HAP-1 (cell line): ENCODE measurements at regions not wholly inside any gene's neighbourhood (a gene's known extent, or its start where the extent isn't known, plus 50 kb on each side); places are given as distances from the start of the nearest gene placed in this dataset.
"Not testable (repeated sequence)": the region's sequence is repeated elsewhere in the genome, so short reads cannot be mapped to it uniquely, and the experiment has no call there.

Experiments used
- DNase-seq, 2 experiments: peaks; one replicate each; pipeline ENCODE4 v3.0.0-alpha.2; 2016 to 2020; ENCODE audit warnings: low spot score in 2 of 2
- H3K27me3 ChIP-seq: fragments of 250-450 bp; sonication (Bioruptor Pico); 2 replicates; pipeline ENCODE4 v1.5.1; 2020; ENCODE audit warnings: low read depth, mild to moderate bottlenecking, moderate library complexity
- H3K36me3 ChIP-seq: fragments of 250-450 bp; sonication (Bioruptor Pico); replicated peaks from 2 replicates; pipeline ENCODE4 v1.5.1; 2020; ENCODE audit warnings: mild to moderate bottlenecking
- H3K4me1 ChIP-seq: fragments of 250-450 bp; sonication (Bioruptor Pico); 2 replicates; pipeline ENCODE4 v1.5.1; 2020; ENCODE audit warnings: mild to moderate bottlenecking
- H3K4me3 ChIP-seq: fragments of 250-450 bp; sonication (Bioruptor Pico); 2 replicates; pipeline ENCODE4 v1.5.1; 2020; ENCODE audit warnings: mild to moderate bottlenecking, moderate library complexity
- H3K9me3 ChIP-seq: fragments of 250-450 bp; sonication (Bioruptor Pico); 2 replicates; pipeline ENCODE4 v1.5.1; 2020; ENCODE audit warnings: mild to moderate bottlenecking, moderate library complexity
- in situ Hi-C: fragments of 300-500 bp; cut with MboI; formaldehyde crosslinking; loops from 3 replicates; pipeline ENCODE4 v1.14.3; 2020; ENCODE audit warnings: low sequenced_read_pairs, inconsistent platforms, mixed read lengths

DNA sequence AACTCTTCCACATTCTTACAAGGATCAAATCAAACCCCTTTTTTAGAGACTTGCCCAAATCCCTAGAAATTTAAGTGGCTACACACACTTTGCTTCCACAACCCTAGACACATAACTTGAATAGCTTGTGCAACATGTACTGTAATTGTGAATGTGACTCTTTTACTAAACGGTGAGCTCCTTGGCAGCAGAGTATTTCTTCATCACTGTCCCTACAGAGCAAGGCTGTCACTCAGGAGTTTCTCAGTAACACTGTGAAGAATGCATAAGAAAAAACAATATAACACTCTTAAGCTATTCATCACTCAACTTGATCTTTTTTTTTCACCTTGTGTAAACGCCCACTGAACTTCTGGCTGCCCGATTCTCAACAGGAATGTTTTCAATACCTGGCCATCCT is 53.8 kb upstream of the ADAMTS18 start:
- in situ Hi-C loops, result no loop called here
- H3K36me3 ChIP-seq, result no peaks in the 10 kb centered on the region
- no peaks in the 10 kb centered on the region for H3K27me3 ChIP-seq
- H3K4me1 ChIP-seq, result no peaks in the 10 kb centered on the region
- no peak for DNase-seq
- H3K9me3 ChIP-seq, result no peaks in the 10 kb centered on the region
- H3K4me3 ChIP-seq, result no peak overlapping the region

GRCh38 chr16:77491091-77491490 is 56.3 kb upstream of the ADAMTS18 start:
- H3K27me3 ChIP-seq, result no peaks in the 10 kb centered on the region
- in situ Hi-C loops, result no loop called here

DNA sequence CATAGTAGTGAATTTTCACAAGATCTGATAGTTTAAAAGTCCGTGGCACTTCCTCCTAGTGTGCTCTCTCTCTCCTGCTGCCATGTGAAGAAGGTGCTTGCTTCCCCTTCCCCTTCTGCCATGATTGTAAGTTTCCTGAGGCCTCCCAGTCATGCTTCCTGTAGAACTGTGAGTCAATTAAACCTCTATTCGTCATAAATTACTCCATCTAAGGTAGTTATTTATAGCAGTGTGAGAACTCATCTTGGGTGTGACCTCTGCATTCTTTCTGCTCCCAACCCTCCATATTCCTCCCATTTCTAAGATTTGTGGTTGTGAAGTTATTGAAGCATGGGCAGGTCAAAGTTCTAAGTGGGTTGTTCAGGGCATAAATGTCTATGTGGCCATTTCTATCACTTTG is 62.1 kb upstream of the ADAMTS18 start:
- Histone ChIP-seq H3K36me3 (no peaks in the 10 kb centered on the region), H3K4me1 (no peaks in the 10 kb centered on the region), H3K27me3 (no peaks in the 10 kb centered on the region), H3K9me3 (no peaks in the 10 kb centered on the region), H3K4me3 (no peak overlapping the region)
- no peak for DNase-seq
- in situ Hi-C loops, result no loop called here

More at GRCh38 chr16:77491091-77491490, 56.3 kb upstream of the ADAMTS18 start:
- DNase-seq, result no peak
- Histone ChIP-seq H3K36me3 (no peaks in the 10 kb centered on the region), H3K4me3 (no peak overlapping the region), H3K4me1 (no peaks in the 10 kb centered on the region), H3K9me3 (no peaks in the 10 kb centered on the region)

DNA sequence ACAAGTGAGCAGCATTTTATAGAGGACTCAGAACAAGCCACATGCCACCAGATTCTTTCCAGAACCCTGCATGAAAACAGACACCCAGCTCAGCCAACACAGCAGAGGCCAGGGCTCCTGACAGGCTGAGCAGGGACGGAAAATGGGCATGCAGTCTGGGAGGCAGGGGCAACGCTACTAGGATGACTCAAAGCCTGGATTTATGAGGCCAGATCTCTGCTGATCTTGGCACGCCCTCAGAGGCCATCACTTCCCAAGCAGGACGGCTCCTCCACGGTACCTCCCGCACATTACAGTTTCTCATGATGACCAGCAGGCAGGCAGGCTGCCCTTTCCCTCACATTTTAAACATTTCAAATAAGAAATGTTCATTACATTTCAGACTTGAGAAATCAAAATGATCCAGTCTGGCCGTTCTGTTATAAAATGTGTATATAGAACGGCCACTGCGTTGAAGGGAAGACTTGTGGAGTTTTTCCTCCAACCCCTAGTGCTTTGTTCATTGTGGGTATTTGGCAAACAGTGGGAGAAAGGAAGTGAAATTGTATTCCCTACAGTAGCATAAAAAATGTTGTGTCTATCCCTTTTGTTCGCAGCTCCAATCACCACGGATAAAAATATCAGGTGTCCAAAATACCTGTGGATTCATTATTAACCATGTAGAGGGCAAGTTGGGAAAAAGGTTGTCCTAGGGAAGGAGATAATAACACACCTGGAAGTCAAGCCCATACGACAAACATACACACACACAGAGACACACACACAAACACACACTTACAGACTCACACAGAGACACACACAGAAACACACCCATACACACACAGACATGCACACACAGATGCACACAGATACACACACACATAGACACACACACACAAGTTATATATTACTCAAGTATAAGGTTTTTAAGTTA is 64.8 kb upstream of the ADAMTS18 start:
- Histone ChIP-seq H3K9me3 (no peaks in the 10 kb centered on the region), H3K4me1 (no peaks in the 10 kb centered on the region), H3K4me3 (no peak overlapping the region), H3K36me3 (no peaks in the 10 kb centered on the region), H3K27me3 (no peaks in the 10 kb centered on the region)
- in situ Hi-C loops, result no loop called here
- no peak for DNase-seq

GRCh38 chr16:77500286-77500598 is 65.4 kb upstream of the ADAMTS18 start:
- Histone ChIP-seq H3K9me3 (no peaks in the 10 kb centered on the region), H3K36me3 (no peaks in the 10 kb centered on the region), H3K4me1 (no peaks in the 10 kb centered on the region), H3K4me3 (no peak overlapping the region), H3K27me3 (no peaks in the 10 kb centered on the region)
- DNase-seq, result no peak
- in situ Hi-C loops, result no loop called here

GRCh38 chr16:77500934-77501664 is 66.3 kb upstream of the ADAMTS18 start:
- in situ Hi-C loops, result no loop called here
- H3K36me3 ChIP-seq, result no peaks in the 10 kb centered on the region
- H3K4me3 ChIP-seq, result no peak overlapping the region
- no peaks in the 10 kb centered on the region for H3K9me3 ChIP-seq
- no peaks in the 10 kb centered on the region for H3K27me3 ChIP-seq
- DNase-seq, result no peak
- no peaks in the 10 kb centered on the region for H3K4me1 ChIP-seq

- in situ Hi-C loops, result no loop called here
- Histone ChIP-seq H3K36me3 (no peaks in the 10 kb centered on the region), H3K4me3 (no peak overlapping the region), H3K9me3 (no peaks in the 10 kb centered on the region), H3K4me1 (no peaks in the 10 kb centered on the region), H3K27me3 (no peaks in the 10 kb centered on the region)
- no peak for DNase-seq
These were observed 67.6 kb upstream of the ADAMTS18 start for GRCh38 chr16:77502448-77502847.

DNA sequence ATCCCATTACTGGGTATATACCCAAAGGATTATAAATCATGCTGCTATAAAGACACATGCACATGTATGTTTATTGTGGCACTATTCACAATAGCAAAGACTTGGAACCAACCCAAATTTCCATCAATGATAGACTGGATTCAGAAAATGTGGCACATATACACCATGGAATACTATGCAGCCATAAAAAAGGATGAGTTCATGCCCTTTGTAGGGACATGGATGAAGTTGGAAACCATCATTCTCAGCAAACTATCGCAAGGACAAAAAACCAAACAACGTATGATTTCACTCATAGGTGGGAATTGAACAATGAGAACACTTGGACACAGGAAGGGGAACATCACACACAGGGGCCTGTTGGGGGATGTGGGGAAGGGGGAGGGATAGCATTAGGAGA is 71.7 kb upstream of the ADAMTS18 start:
- DNase-seq, H3K27me3 ChIP-seq, H3K9me3 ChIP-seq, H3K4me1 ChIP-seq, H3K4me3 ChIP-seq, H3K36me3 ChIP-seq, in situ Hi-C loops: not testable (repeated sequence)

- Histone ChIP-seq H3K9me3 (no peaks in the 10 kb centered on the region), H3K4me3 (no peak overlapping the region), H3K27me3 (no peaks in the 10 kb centered on the region), H3K36me3 (no peaks in the 10 kb centered on the region), H3K4me1 (no peaks in the 10 kb centered on the region)
- no peak for DNase-seq
- in situ Hi-C loops, result no loop called here
These were observed 74.2 kb upstream of the ADAMTS18 start for GRCh38 chr16:77509051-77509450.

DNA sequence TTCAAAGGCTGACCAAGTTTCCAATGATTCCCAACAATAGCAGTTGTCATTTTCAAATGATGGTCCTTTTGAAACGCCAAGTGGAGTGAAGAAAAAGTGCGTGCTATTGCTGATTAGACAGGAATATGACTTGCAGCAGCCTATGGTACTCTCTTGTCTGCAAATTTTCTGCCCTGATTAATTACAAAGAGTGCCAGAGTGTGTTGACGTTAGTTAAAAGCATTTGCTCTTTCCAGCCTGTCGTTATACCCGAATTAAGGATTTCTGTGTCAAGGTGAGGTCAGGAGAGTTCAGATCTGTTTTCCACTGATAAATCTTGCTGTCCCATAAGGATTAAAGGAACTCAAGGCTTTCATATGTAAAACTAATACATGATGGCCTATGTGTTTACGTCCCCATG is 75.0 kb upstream of the ADAMTS18 start:
- DNase-seq, result no peak
- no peaks in the 10 kb centered on the region for H3K27me3 ChIP-seq
- no peaks in the 10 kb centered on the region for H3K36me3 ChIP-seq
- no peak overlapping the region for H3K4me3 ChIP-seq
- in situ Hi-C loops, result no loop called here
- H3K4me1 ChIP-seq, result no peaks in the 10 kb centered on the region
- H3K9me3 ChIP-seq, result no peaks in the 10 kb centered on the region

GRCh38 chr16:77511053-77511452 is 76.2 kb upstream of the ADAMTS18 start:
- no peak for DNase-seq
- in situ Hi-C loops, result no loop called here
- no peaks in the 10 kb centered on the region for H3K36me3 ChIP-seq
- H3K9me3 ChIP-seq, result no peaks in the 10 kb centered on the region
- no peak overlapping the region for H3K4me3 ChIP-seq
- no peaks in the 10 kb centered on the region for H3K27me3 ChIP-seq
- H3K4me1 ChIP-seq, result no peaks in the 10 kb centered on the region

- in situ Hi-C loops, result no loop called here
- no peaks in the 10 kb centered on the region for H3K27me3 ChIP-seq
- H3K4me1 ChIP-seq, result no peaks in the 10 kb centered on the region
- H3K4me3 ChIP-seq, result no peak overlapping the region
- no peak for DNase-seq
- no peaks in the 10 kb centered on the region for H3K9me3 ChIP-seq
- H3K36me3 ChIP-seq, result no peaks in the 10 kb centered on the region
These were observed 79.8 kb upstream of the ADAMTS18 start for GRCh38 chr16:77514500-77515220.

- DNase-seq, in situ Hi-C loops: not testable (repeated sequence)
These were observed 90.4 kb upstream of the ADAMTS18 start for GRCh38 chr16:77525226-77525625.

GRCh38 chr16:77531752-77532151 is 96.9 kb upstream of the ADAMTS18 start:
- DNase-seq, result no peak
- H3K4me1 ChIP-seq, result no peaks in the 10 kb centered on the region

More at GRCh38 chr16:77525226-77525625, 90.4 kb upstream of the ADAMTS18 start:
- H3K4me3 ChIP-seq, H3K9me3 ChIP-seq, H3K36me3 ChIP-seq, H3K4me1 ChIP-seq, H3K27me3 ChIP-seq: not testable (repeated sequence)

More at GRCh38 chr16:77531752-77532151, 96.9 kb upstream of the ADAMTS18 start:
- H3K27me3 ChIP-seq, result no peaks in the 10 kb centered on the region
- H3K9me3 ChIP-seq, result no peaks in the 10 kb centered on the region
- H3K36me3 ChIP-seq, result no peaks in the 10 kb centered on the region
- in situ Hi-C loops, result no loop called here
- H3K4me3 ChIP-seq, result no peak overlapping the region
